ENCODE measurements at regions not wholly inside any gene's neighbourhood (a gene's known extent, or its start where the extent isn't known, plus 50 kb on each side); places are given as distances from the start of the nearest gene placed in this dataset.

DNA sequence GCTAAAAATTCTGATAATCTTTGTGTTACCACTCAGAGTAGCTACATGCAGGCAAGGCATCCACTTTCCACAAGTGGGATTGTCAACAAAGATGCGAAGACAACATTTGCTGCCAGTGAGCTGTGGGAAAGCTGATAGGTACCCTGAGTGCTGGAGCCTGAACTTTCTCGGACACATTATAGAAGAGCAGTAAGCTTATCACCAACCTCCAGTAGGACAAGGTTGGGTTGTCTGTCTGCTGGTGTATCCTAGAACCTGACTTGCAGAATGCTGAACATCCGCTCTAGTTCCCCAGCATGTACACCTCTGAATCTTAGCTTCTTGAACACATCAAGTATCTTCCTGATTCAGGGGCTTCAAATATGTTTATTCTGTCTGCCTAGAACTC, 103.8 kb upstream of the PPM1H start:
- FAIRE-seq, result peak; percentile 70
- BruUV-seq (replicated peaks), result no TSS peak
- H3K9me3 ChIP-seq (replicated peaks; ENCODE audit: control insufficient read depth, insufficient read depth, low read depth, low read length), result no peaks in the 10 kb centered on the region
- TF ChIP-seq CBFA2T2 (conservative IDR thresholded peaks at IDR 0.05) (peak; percentile 19; the same call in 1 of the 2 replicates), TBP (optimal IDR thresholded peaks at IDR 0.05; ENCODE audit: low read depth, low read length) (peak; percentile 20), CREM (IDR thresholded peaks at IDR 0.05; ENCODE audit: low read depth) (no peak), UBTF (IDR thresholded peaks at IDR 0.05; ENCODE audit: borderline replicate concordance in 1 of 2, low read depth in 2 of 2, low read length in 2 of 2) (peak in 1 of 2 experiments; percentile 85; a peak in 1 of 4 replicates), TAL1 (IDR thresholded peaks at IDR 0.05) (peak; percentile 15; the same call in 1 of the 2 replicates), SMARCA5 (IDR thresholded peaks at IDR 0.05) (no peak), CBFA2T3 (IDR thresholded peaks at IDR 0.05) (peak; percentile 66), NCOR1 (IDR thresholded peaks at IDR 0.05) (peak; percentile 39), BHLHE40 (IDR thresholded peaks at IDR 0.05; ENCODE audit: low read length) (no peak)
- H3K79me2 ChIP-seq (ENCODE audit: control insufficient read depth, insufficient read depth, low read length), result no peaks in the 10 kb centered on the region
- H3K27ac ChIP-seq (ENCODE audit: extremely low read depth, low read depth, low read length), result no peak overlapping the region
- no peak overlapping the region for H3K4me2 ChIP-seq (ENCODE audit: insufficient read depth, low read length)
- intact Hi-C loops (cut with micrococcal nuclease), result no loop called here
- ChIA-PET CTCF (ENCODE audit: low intra/inter-chr PET ratio) (no interaction called here), POLR2A (interaction anchor here (0.7 kb wide), 1 partner anchor 298 kb away, joined by 3 read pairs; no protein-coding TSS in a partner anchor)
- H3K4me1 ChIP-seq (replicated peaks in 1 of 2; ENCODE audit: control insufficient read depth in 2 of 2, insufficient read depth in 2 of 2, low read length in 2 of 2), result no peaks in the 10 kb centered on the region; a peak in 1 of 5 replicates
- WGBS (ENCODE audit: insufficient coverage, low coverage, missing lambda C conversion rate), result 0% methylated on average over 3 of the region's 3 CpGs
- H4K20me1 ChIP-seq (replicated peaks; ENCODE audit: control insufficient read depth, insufficient read depth, low read length), result no peaks in the 10 kb centered on the region
- no peaks in the 10 kb centered on the region for H3K36me3 ChIP-seq (ENCODE audit: control insufficient read depth, insufficient read depth, low read length)
- H3K9me1 ChIP-seq (ENCODE audit: control insufficient read depth, insufficient read depth, low read length), result no peaks in the 10 kb centered on the region
- H3K27me3 ChIP-seq (ENCODE audit: control insufficient read depth in 2 of 2, insufficient read depth in 2 of 2, low read length in 2 of 2), result no peaks in the 10 kb centered on the region
- no peak overlapping the region for H3K9ac ChIP-seq (ENCODE audit: insufficient read depth in 1 of 2, low read depth in 2 of 2, low read length in 2 of 2)
- ATAC-seq, result peak; percentile 57; the same call in 2 of the 3 replicates
- no peak overlapping the region for H2AFZ ChIP-seq (ENCODE audit: low read depth, low read length)
- in situ Hi-C loops (cut with MboI), result no loop called here
- DNase-seq (ENCODE audit: extremely low read depth in 1 of 4, low spot score in 3 of 4), result peak in 2 of 4 experiments; percentile 12 to 53
- no peak overlapping the region for H3K4me3 ChIP-seq

Data from K562 (cell line).